ENCODE measurements at regions not wholly inside any gene's neighbourhood (a gene's known extent, or its start where the extent isn't known, plus 50 kb on each side); places are given as distances from the start of the nearest gene placed in this dataset.

GRCh38 chr11:129503646-129504045 lies 128.0 kb downstream of the BARX2 start:
- Histone ChIP-seq H2AFZ (ENCODE audit: low read depth, low read length) (no peak overlapping the region), H3K4me1 (replicated peaks in 1 of 2; ENCODE audit: control insufficient read depth in 2 of 2, insufficient read depth in 2 of 2, low read length in 2 of 2) (no peaks in the 10 kb centered on the region), H3K9me1 (ENCODE audit: control insufficient read depth, insufficient read depth, low read length) (no peaks in the 10 kb centered on the region), H4K20me1 (replicated peaks; ENCODE audit: control insufficient read depth, insufficient read depth, low read length) (no peaks in the 10 kb centered on the region), H3K9ac (ENCODE audit: insufficient read depth in 1 of 2, low read depth in 2 of 2, low read length in 2 of 2) (no peak overlapping the region), H3K27me3 (ENCODE audit: control insufficient read depth in 2 of 2, insufficient read depth in 2 of 2, low read length in 2 of 2) (no peaks in the 10 kb centered on the region), H3K79me2 (ENCODE audit: control insufficient read depth, insufficient read depth, low read length) (no peaks in the 10 kb centered on the region), H3K36me3 (ENCODE audit: control insufficient read depth, insufficient read depth, low read length) (no peaks in the 10 kb centered on the region), H3K4me3 (no peak overlapping the region), H3K4me2 (ENCODE audit: insufficient read depth, low read length) (no peak overlapping the region), H3K27ac (ENCODE audit: extremely low read depth, low read depth, low read length) (no peak overlapping the region), H3K9me3 (replicated peaks; ENCODE audit: control insufficient read depth, insufficient read depth, low read depth, low read length) (no peaks in the 10 kb centered on the region)
- ATAC-seq (no peak), FAIRE-seq (no peak), DNase-seq (ENCODE audit: extremely low read depth in 1 of 4, low spot score in 3 of 4) (no peak)
- CTCF ChIA-PET (ENCODE audit: low intra/inter-chr PET ratio), result no interaction called here
- 4% methylated on average over 2 of the region's 2 CpGs for WGBS (ENCODE audit: insufficient coverage, low coverage, missing lambda C conversion rate)
- POLR2A ChIA-PET, result no interaction called here
- no peak for TF ChIP-seq FOXP1 (CRISPR knock-in tag; IDR thresholded peaks at IDR 0.05)
- TF ChIP-seq THAP7 (CRISPR knock-in tag; IDR thresholded peaks at IDR 0.05), result no peak
- TF ChIP-seq JUNB (CRISPR knock-in tag; conservative IDR thresholded peaks at IDR 0.05), result no peak
- TF ChIP-seq PRMT5 (CRISPR knock-in tag; IDR thresholded peaks at IDR 0.05), result no peak
- no peak for TF ChIP-seq MAFG (tag; conservative IDR thresholded peaks at IDR 0.05)
- no peak for TF ChIP-seq AFF4 (CRISPR knock-in tag; IDR thresholded peaks at IDR 0.05)
- no peak for TF ChIP-seq KHSRP (IDR thresholded peaks at IDR 0.05)
- no peak for TF ChIP-seq BHLHE40 (IDR thresholded peaks at IDR 0.05; ENCODE audit: low read length)
- TF ChIP-seq GABPA (tag; conservative IDR thresholded peaks at IDR 0.05; ENCODE audit: low read depth), result no peak
- TF ChIP-seq ZNF12 (CRISPR knock-in tag; IDR thresholded peaks at IDR 0.05), result no peak
- intact Hi-C loops (cut with micrococcal nuclease), result no loop called here
- no TSS peak for BruUV-seq (replicated peaks)
- in situ Hi-C loops (cut with MboI), result no loop called here

Measured in K562 (cell line).